HG03175 (cell line): ENCODE measurements at regions not wholly inside any gene's neighbourhood (a gene's known extent, or its start where the extent isn't known, plus 50 kb on each side); places are given as distances from the start of the nearest gene placed in this dataset.

Source experiments
- ATAC-seq: cut with Tn5 transposase; IDR thresholded peaks from one replicate; pipeline ENCODE4 v1.9.1; 2021; ENCODE audit warnings: mild to moderate bottlenecking, moderate library complexity; ENCODE audit not compliant: unreplicated experiment

DNA sequence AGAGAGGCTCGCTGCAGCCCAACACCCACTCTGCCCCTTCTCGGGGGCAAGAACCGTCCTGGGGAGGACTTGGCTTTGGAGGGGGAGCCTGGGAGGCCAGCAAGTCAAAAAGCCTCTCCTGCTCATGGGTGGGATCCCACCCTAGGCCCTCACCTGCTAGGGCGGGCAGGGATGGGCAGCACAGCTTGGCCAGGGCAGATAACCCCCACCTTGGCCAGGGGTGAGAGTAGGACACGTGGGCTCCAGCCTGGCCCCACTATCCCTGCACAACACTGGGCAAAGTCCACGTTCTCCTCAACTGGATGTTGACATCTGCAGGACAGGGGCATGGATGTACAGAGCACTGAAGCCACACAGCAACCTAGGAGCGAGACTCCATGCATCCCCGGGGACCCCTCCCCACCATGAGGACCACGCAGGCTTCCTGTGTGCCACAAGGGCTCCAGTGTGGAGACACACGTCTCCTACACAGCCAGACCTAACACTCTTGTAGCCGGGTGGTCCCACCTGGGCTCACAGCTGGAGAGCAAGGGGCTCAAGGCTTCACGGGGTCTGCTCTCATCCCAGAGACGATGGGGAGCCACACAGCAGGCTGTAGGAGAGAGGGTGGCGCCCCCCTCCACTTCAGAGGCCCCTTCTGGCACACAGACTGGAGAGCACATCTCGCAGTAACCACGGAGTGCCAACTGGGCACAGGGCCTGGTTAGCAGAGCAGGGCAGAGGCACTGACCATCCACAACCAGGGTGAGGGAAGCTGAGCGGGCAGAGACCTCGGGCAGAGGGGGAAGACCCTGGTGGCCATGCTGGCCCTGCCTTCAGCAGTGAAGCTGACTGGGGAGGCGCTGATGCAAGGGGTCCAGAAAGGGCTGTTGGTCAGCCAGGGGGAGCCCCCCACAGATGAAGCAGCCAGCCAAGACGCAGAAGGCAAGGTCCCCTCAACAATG lies 171.1 kb downstream of the CRYBB2 start:
- no peak for ATAC-seq

DNA sequence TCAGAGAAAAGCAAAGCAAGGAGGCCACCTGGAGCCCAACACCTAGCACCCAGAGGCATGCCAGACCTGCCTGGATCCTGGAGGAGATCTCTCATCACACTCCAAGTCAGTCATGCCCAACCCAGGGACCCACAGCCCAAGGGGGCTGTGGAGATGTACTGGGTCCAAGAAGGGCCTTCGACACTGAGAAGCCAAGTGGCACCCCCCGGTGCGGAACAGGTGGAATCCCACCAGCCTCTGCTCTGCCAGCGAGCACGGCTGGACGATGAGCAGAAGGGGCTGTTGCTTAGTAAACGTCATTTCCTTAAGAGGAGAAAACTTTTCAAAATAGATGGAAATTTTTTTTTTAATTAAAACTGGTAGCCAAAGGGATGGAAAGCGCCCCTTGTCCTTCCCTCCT lies 171.9 kb upstream of the GRK3 start:
- no peak for ATAC-seq

DNA sequence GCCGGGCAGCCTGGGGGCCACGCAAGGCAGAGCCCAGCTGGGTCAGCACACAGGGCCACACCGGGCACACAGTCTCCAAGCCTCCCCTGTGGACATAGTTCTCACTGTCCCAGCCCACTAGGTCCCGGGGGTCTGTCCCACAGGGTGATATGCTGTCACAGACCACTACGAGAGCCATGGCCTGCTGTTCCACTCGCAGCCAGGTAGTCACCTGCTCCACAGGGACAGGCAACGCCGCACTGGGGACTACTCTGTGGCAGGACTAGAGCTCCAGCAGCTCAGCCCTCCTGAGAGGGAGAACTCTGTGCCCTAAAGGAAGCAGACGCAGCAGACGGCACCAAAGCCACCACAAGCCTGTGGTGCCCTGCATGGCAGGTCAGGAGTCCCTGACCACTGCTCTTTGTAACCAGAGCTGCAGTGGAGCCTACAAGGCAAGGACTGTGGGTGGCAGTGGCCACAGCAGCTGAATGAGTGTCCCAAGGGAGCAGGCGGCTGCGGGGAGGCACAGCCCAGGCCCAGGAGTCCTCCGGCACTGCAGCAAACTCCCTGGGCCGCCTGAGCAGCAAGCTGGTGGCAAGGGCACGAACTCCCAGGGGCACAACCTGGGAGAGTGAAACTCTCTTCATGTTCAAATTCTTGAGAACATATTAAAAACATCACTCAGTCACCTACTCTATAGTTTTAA lies 171.2 kb upstream of the GRK3 start:
- no peak for ATAC-seq

DNA sequence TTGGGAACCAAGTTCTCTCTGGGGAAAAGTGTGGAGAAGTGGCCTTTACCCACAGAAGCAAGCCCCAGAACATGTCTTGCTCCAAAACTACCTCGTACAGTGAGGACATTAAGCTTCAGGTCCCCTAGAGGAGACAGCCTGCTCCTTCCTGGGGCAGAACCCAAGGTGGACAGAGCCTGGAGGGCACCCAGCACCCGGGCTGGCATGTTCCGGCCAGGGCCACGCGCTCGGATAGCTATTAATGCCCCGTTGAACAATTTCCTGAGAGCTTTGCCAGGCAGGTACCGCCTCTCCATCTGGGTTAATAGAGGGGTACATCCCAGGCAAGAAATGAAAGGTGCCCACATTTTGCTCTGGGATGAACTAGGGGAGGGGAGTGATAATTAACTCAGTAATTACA lies 169.0 kb upstream of the GRK3 start:
- no peak for ATAC-seq

DNA sequence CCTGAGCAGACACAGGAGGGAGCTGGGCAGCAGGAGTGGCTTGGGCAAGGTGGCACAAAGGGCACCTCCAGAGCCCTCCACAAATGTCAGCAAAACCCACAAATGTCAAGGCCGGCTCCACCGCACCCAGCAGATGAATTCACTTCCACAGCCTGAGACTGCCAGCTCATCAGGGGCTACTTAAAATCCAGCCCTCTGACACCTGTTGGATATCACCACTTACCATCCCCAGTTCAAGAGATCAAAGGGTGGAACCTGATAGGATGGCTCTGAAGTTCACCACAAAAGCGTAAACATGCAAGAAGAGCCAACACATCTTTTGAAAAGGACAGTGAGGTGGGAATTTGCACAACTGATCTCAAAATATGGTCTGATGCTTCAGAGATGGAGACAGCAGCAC lies 168.6 kb upstream of the GRK3 start:
- ATAC-seq = no peak

DNA sequence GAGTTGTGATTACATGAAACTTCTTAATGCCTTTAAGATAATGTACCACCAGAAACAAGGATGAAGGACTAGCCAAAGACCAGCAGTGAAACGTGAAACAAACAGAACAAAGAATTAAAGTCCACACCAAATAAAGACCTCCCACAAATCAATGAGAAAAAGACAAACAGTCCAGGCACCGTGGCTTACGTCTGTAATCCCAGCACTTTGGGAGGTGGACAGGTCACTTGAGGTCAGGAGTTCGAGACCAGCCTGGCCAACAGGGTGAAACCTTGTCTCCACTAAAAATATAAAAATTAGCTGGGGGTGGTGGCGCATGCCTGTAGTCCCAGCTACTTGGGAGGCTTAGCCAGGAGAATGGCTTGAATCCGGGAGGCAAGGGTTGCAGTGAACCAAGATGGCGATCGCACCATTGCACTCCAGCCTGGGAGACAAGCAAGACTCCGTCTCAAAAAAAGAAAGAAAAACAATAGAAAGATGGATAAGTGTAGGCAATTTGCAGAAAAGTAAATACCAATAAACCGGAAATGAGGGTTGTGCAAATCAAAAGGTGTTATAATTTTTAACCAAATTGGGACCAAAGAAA lies 167.8 kb upstream of the GRK3 start:
- ATAC-seq = no peak

DNA sequence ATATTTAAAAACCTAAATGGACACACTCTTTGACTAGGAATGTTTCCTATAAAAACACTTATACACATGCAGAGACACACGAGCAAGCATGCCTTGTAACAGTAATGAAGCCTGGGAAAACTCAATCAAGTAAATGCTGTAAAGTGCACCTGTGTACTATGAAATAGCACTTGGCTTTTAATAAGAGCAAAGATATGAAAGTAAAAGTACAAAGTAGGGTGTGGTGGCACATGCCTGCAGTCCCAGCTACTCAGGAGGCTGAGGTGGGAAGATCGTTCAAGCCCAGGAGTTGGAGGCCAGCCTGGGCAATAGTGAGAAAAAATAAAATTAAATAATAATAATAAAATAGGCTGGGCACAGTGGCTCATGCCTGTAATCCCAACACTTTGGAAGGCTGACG lies 166.9 kb upstream of the GRK3 start:
- ATAC-seq = no peak

DNA sequence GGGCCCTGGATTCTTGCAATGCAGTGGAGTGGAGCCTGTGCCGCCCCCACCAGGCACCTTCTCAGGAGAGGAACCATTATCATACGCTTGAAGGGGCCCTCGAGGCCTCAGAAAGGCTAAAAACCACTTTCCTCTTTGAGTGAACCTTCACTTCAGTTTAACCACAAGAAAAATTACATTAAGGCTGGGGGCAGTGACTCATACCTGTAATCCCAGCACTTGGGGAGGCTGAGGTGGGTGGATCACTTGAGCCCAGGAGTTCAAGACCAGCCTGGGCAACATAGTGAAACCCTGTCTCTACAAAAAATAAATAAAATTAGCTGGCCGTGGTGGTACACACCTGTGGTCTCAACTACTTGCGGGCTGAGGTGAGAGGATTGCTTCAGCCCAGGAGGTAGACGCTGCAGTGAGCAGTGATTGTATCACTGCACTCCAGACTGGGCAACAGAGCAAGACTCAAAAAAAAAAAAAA lies 165.8 kb upstream of the GRK3 start:
- ATAC-seq = peak; percentile 73

DNA sequence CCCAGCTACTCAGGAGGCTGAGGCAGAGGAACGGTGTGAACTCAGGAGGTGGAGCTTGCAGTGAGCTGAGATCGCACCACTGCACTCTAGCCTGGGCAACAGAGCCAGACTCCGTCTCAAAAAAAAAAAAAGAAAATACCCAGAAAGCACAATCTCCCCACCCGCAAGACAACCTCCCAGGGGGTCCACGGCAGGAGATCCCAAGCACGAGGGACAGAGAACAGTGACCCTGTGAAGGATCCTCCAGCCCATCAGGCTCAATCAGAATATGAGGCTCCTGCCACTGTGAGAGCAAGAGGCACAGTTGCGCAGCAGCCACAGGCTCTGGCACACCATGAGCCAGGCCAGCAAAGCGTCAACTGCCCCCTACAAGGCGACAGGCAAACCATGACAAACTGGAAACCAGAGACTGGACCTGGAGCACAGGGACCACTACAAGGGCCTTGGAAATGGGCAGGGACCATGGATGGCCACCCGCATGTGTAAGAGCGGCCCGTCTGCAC lies 164.8 kb upstream of the GRK3 start:
- no peak for ATAC-seq

DNA sequence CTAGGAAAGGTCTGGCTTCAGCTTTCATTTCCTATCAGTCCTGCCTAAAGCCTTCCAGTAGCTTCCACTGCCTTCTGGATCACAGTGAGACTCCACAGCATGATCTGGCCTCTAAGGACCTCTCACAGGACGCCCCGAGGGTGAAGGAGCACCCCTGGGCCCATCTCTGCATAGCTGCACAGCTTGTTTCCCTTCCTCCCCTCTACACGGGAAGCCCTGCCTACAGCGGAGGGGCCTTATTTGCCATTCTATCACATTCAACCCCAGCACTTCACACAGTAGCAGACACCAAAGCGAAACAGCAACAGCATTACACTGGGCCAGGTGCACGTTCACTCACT lies 162.3 kb upstream of the GRK3 start:
- ATAC-seq = no peak

DNA sequence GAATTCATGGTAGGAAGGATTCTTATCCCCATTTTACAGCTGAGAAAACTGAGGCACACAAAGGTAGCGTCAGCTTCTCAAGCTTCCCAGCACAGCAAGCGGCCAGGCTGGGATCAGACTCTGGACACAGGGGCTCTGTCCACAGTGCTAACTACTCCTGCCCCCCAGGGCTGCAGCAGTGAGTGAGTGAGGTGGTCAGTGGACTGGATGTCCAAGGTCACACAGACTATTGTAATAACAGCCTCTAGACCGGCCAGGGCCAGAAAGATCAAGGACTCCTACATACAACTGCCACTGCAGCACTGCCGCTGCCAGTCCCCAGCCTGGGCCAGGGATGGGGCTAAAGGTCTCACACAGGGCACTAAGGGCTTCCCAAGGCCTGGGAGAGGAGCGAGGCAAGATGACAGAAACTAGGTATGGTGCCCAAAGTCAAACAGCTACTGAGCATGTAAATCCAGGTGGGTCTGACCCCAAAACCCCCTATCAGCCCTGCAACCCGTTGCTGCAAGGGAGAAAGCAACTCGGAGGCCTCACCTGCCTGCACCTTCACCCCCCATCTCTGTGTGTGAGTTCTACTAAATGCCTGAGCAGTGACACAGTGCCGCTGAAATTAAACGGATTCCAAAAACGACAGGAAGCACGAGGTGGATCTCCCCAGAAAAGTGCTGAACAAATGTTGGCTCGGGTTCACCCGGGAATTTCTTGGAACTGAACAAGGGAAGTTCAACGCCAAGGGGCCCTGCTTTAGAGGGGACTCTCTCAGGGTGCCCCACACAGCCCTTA lies 161.8 kb upstream of the GRK3 start:
- no peak for ATAC-seq

DNA sequence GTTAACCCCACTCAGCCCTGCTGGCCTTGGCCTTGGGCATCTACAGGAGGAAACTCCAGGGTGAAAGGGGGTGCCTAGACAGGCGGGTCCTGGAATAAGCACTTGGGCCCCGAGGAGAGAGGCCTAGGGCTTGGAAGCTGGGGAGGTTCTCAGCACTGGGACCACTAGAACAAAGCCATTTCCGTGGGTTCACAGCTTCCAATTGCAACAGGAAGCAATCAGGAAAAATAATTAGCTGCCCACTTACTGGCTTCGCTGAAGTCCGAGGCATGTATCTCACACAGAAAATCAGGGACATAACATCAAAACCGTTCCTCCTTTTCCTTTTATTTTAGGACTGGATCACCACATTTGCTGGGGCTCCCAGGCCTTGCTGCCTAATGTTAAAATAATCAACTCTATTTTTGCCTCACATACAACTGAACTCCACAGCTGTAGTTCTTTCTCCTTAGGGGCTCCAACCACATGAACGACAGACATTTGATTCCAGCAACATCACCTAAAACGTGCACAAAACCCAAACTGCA lies 161.1 kb upstream of the GRK3 start:
- no peak for ATAC-seq

DNA sequence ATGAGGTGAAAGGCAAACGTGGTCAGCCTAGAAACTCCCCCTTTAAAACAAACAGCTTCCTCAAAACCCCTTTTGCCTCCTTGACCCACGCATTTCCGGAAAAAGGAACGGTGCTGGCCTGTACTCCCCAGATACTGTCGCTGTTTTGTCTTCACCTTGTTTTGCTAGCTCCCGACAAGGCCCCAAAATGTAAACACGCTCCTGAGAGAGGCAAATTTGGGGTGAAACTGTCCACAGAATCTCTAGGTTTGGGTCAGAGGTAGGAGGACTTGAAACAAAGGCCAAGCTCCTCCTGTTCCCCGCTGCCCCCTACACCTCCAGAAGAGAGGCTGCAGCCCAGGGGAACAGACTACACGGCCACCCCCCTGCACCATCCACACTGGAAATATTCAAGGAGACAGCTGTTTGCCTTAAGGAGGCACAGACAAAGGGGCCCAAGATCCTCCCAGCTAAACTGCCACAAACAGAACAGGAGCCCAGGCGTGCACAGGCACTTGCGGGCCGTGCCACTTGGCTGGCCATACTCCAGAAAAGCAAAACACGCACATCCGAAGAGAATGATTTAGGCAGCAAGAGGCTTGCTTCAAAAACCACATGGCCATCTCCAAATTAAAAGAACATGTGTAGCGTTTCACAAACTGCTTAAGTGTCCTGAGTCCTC lies 160.5 kb upstream of the GRK3 start:
- ATAC-seq = no peak

DNA sequence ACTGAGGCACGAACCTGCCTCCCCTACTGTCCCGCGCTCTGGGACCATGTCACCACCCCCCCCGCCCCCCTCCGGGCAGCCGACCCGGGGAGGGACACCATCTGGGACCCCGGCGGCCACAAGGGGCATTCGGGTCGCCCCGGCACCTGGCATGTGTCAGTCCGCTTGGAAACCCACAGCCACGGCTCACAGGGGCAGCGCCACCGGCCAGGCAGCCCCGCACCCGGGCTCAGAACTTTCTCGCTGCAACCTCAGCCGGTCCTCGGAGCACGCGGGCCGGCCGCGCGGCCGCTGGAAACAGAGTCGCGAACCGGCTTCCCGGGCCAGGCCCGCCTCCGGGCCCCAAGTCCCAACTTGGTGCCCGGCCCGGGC lies 159.9 kb upstream of the GRK3 start:
- no peak for ATAC-seq

DNA sequence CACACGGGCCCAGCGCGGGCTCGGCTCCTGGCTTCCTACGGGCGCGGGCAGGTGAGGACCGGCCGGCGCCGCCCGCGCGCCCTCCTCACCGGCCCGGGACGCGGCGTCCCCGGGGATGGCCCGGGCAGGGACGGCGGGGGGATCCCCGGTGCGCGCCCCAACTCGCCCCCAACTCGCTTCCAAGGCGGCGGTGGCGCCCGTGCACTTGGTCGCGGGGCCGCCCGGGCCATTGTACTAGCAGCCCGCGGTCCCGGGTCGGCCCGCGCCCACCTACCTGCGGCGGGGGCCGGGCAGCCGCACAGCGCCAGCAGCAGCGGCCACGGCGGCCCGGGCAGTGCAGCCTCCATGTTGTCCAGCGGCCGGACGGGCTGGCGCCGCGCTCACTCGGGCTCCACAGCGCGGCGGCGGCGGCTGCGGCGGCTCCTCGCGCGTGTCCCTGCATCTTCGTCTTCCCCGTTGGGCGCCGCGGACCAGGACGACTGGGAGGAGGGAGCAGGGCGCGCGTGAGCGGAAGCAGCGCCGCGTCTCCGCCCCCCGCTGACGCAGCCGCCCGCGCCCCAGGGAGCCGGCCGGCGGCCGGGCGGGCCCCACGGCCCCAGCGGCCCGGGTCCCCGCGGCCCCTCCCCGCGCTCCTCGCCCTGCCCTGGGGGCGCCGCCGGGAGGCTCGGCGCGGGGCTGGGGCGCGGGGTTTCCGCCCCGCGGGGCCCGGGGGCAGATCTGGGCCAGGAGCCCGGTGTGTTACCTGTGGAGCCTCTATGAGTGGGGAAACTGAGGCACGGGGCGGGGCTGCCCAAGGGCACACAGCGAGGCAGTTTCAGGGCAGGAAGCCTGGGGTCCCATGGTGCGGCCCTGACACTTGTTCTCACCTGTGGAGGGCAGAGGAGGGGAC lies 159.3 kb upstream of the GRK3 start:
- ATAC-seq = no peak

DNA sequence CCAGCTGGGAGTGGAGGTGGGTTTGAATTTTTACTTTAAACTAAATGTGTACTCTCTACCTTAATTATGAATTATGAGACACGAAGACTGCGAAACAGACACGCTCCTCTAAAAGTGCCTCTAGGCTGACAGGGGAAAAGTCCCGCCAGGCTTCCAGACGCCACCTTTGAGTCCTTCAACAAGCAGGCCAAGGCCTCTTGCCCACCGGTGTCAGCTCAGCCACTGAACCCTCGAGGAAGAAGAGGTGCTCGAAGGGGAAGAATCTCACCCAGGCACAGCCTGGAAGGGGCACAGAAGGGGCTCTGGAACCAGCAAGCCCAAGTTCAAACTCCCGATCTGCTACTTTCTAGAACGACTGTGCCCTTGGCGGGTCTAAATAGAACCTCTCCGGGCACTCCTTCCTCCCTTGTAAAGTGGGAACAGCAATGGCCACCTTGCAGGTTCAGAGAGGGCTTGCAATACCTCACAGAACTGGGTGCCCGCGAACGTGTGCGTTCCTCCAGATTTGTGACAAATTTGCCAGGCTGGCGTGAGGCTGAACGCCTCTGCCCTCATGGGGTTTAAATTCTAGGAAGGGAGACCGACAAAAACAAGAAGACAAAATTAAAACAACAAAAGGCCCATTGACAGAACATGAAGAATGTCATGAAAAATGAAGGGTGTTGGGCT lies 158.5 kb upstream of the GRK3 start:
- no peak for ATAC-seq

DNA sequence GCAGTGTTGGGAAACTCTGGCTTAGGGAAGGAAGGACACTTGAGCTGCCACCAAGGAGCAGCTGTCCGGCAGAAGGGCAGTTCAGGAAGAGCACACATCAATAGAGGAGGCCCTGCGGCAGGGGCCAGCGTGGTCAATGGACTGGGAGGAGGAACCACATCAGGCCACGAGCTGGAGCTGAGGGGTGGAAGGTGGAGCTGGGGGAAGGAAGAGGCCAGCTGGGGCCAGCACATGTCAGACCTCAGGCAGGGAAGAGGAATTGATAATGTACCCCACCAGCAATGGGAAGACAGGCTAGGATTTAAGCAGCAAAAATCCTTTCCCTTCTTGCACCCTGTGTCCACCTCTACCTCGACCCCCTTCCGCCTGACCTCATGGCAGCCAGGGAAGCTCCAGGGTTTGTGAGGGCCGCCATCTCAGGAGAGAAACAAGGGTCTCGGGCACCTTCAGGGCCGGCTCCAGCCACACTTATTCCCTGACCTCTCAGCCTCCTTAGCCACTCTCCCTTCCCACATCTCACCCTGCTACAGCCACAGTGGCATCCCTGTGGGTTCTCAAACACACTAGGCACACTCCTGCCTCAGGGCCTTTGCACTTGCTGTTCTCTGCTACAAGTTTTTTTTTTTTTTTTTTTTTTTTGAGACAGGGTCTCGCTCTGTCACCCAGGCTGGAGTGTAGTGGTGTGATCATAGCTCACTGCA lies 157.8 kb upstream of the GRK3 start:
- no peak for ATAC-seq

DNA sequence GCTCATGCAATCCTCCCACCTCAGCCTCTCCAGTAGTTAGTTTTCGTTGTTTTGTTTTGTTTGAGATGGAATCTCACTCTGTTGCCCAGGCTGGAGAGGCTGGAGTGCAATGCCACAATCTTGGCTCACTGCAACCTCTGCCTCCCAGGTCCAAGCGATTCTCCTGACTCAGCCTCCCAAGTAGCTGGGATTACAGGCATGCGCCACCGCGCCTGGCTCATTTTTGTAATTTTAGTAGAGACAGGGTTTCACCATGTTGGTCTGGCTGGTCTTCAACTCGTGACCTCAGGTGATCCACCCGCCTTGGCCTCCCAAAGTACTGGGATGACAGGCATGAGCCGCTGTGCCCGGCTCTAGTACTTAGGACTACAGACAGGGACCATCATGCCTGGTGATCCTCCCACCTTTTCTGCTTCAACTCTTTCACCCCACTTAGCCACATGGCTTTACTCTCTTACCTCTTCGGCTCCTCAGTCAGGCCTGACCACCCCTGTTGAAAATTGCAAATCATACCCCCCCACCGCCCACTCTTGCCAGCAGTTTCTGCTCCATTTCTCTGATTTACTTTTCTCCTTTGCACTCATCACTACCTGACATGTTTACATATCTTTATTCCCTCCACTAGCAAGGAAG lies 157.1 kb upstream of the GRK3 start:
- ATAC-seq = no peak
